DND-41 (cell line): ENCODE measurements at regions not wholly inside any gene's neighbourhood (a gene's known extent, or its start where the extent isn't known, plus 50 kb on each side); places are given as distances from the start of the nearest gene placed in this dataset.

ENCODE experiments used
- CTCF ChIP-seq: IDR thresholded peaks from 2 replicates; pipeline ENCODE4 v1.5.1; 2012; ENCODE audit warnings: borderline replicate concordance, low read length, moderate library complexity, mild to moderate bottlenecking; ENCODE audit not compliant: poor library complexity, severe bottlenecking; ENCODE audit errors: extremely low read depth
- EZH2 ChIP-seq: IDR thresholded peaks from 3 replicates; pipeline ENCODE4 v1.6.1; 2012; ENCODE audit warnings: borderline replicate concordance, low read depth, mild to moderate bottlenecking, moderate library complexity, low read length, inconsistent platforms; ENCODE audit not compliant: severe bottlenecking

- TF ChIP-seq EZH2 (no peak), CTCF (no peak)
Observed at GRCh38 chr5:110852541-110852940, 113.7 kb downstream of the SLC25A46 start.
